H1 (cell line): ENCODE measurements at regions not wholly inside any gene's neighbourhood (a gene's known extent, or its start where the extent isn't known, plus 50 kb on each side); places are given as distances from the start of the nearest gene placed in this dataset.

ENCODE experiments used
- CTCF ChIA-PET: fragments of 300-600 bp; sonication (Branson Sonifier 250); formaldehyde crosslinking; loops from one replicate; lab custom pipeline; 2021; ENCODE audit not compliant: partially characterized antibody; lab: Charles Lee
- POLR2A ChIA-PET: fragments of 300-600 bp; sonication (Branson Sonifier 250); formaldehyde crosslinking; loops from one replicate; lab custom pipeline; 2021; ENCODE audit warnings: inconsistent platforms; ENCODE audit not compliant: partially characterized antibody; lab: Charles Lee
- DNase-seq, 2 experiments: peaks; one replicate each; pipeline versions ENCODE4 v3.0.0 to v3.0.0-alpha.2; 2010 to 2022; ENCODE audit warnings: low spot score in 2 of 2, low read depth in 1 of 2, mixed read lengths in 1 of 2
- FAIRE-seq: peaks from 2 replicates; lab custom pipeline; 2011; peaks lifted over from hg19 to GRCh38; lab: Jason Lieb, UNC
- H2AFZ ChIP-seq: 2 replicates; pipeline ENCODE4 v1.8.1; 2012; ENCODE audit warnings: low read length, inconsistent platforms
- H2AK5ac ChIP-seq: 2 replicates; pipeline ENCODE4 v1.6.1; 2013; ENCODE audit warnings: low read depth, low read length
- H2BK120ac ChIP-seq: replicated peaks from 2 replicates; pipeline ENCODE3; 2013; ENCODE audit warnings: low read depth, low read length, inconsistent platforms
- H2BK12ac ChIP-seq: 2 replicates; pipeline ENCODE4 v1.6.1; 2013; ENCODE audit warnings: low read depth, low read length
- H2BK15ac ChIP-seq: 2 replicates; pipeline ENCODE4 v1.6.1; 2013; ENCODE audit warnings: low read length
- H2BK20ac ChIP-seq: 2 replicates; pipeline ENCODE4 v1.6.1; 2013; ENCODE audit warnings: low read length
- H2BK5ac ChIP-seq: 2 replicates; pipeline ENCODE4 v1.6.1; 2013; ENCODE audit warnings: low read depth, low read length
- H3K14ac ChIP-seq: 2 replicates; pipeline ENCODE4 v1.6.1; 2013; ENCODE audit warnings: inconsistent platforms; ENCODE audit not compliant: insufficient read length
- H3K18ac ChIP-seq: 2 replicates; pipeline ENCODE4 v1.6.1; 2013; ENCODE audit warnings: low read length; ENCODE audit errors: extremely low read depth
- H3K23ac ChIP-seq: 2 replicates; pipeline ENCODE4 v1.6.1; 2013; ENCODE audit warnings: inconsistent platforms; ENCODE audit not compliant: insufficient read length
- H3K23me2 ChIP-seq: 2 replicates; pipeline ENCODE4 v1.6.1; 2013; ENCODE audit warnings: low read depth, low read length
- H3K27ac ChIP-seq: 2 replicates; pipeline ENCODE4 v1.6.1; 2011; ENCODE audit warnings: low read depth, low read length, inconsistent platforms
- H3K27me3 ChIP-seq, 4 experiments: replicated peaks in 1 of 4; 1 replicate in 1 of 4; 2 replicates in 3 of 4; pipeline versions ENCODE4 v1.6.1 to v1.8.1; 2011 to 2013; ENCODE audit warnings: low read length in 3 of 4, mild to moderate bottlenecking in 3 of 4, inconsistent platforms in 2 of 4, mixed read lengths in 2 of 4, moderate library complexity in 1 of 4; ENCODE audit not compliant: control insufficient read depth in 3 of 4, insufficient read depth in 3 of 4; ENCODE audit errors: extremely low read depth in 1 of 4
- H3K36me3 ChIP-seq, 4 experiments: 2 replicates each; pipeline versions ENCODE4 v1.6.1 to v1.8.1; 2011 to 2013; ENCODE audit warnings: mild to moderate bottlenecking in 4 of 4, low read length in 3 of 4, moderate library complexity in 2 of 4, control low read depth in 1 of 4, inconsistent platforms in 1 of 4; ENCODE audit not compliant: insufficient read depth in 4 of 4, control insufficient read depth in 2 of 4
- H3K4ac ChIP-seq: replicated peaks from 2 replicates; pipeline ENCODE3; 2013; ENCODE audit warnings: low read length, low read depth, mixed read lengths, inconsistent platforms; ENCODE audit not compliant: insufficient read length
- H3K4me1 ChIP-seq, 4 experiments: replicated peaks in 1 of 4; 1 replicate in 1 of 4; 2 replicates in 3 of 4; pipeline versions ENCODE4 v1.6.1 to v1.8.1; 2011 to 2013; ENCODE audit warnings: low read length in 3 of 4, inconsistent platforms in 2 of 4, mixed read lengths in 1 of 4; ENCODE audit not compliant: insufficient read depth in 4 of 4, control insufficient read depth in 3 of 4
- H3K4me2 ChIP-seq, 2 experiments: 2 replicates each; pipeline versions ENCODE4 v1.6.1 to v1.8.1; 2011 to 2013; ENCODE audit warnings: low read depth in 2 of 2, low read length in 2 of 2, control low read depth in 1 of 2, inconsistent platforms in 1 of 2, mild to moderate bottlenecking in 1 of 2; ENCODE audit not compliant: insufficient read depth in 1 of 2
- H3K4me3 ChIP-seq, 4 experiments: fragments of 200-600, 300-600 bp in 1 of 4; sonication (generic), shearing (Covaris generic), sonication (Bioruptor Twin) in 1 of 4; 2 replicates each; pipeline versions ENCODE4 v1.5.1 to v1.8.1; 2011 to 2016; ENCODE audit warnings: low read length in 4 of 4, low read depth in 3 of 4, control low read depth in 2 of 4, inconsistent platforms in 2 of 4, mild to moderate bottlenecking in 2 of 4, mixed read lengths in 1 of 4, moderate library complexity in 1 of 4; ENCODE audit not compliant: insufficient read depth in 2 of 4; ENCODE audit errors: extremely low read depth in 1 of 4
- H3K56ac ChIP-seq: replicated peaks from 2 replicates; pipeline ENCODE3; 2013; ENCODE audit warnings: low read depth, mild to moderate bottlenecking, mixed read lengths, low read length, inconsistent platforms; ENCODE audit not compliant: insufficient read length
- H3K79me1 ChIP-seq: 2 replicates; pipeline ENCODE4 v1.6.1; 2013; ENCODE audit warnings: low read depth, low read length, control low read depth
- H3K79me2 ChIP-seq, 2 experiments: 2 replicates each; pipeline versions ENCODE4 v1.6.1 to v1.8.1; 2012 to 2013; ENCODE audit warnings: low read length in 2 of 2, mild to moderate bottlenecking in 2 of 2, inconsistent platforms in 1 of 2; ENCODE audit not compliant: insufficient read depth in 2 of 2, control insufficient read depth in 1 of 2
- H3K9ac ChIP-seq, 4 experiments: replicated peaks in 1 of 4; 1 replicate in 1 of 4; 2 replicates in 3 of 4; pipeline versions ENCODE4 v1.6.1 to v1.8.1; 2011 to 2013; ENCODE audit warnings: low read depth in 3 of 4, low read length in 3 of 4, control low read depth in 2 of 4, mild to moderate bottlenecking in 2 of 4, moderate library complexity in 2 of 4, inconsistent platforms in 1 of 4; ENCODE audit errors: extremely low read depth in 1 of 4
- H3K9me3 ChIP-seq, 2 experiments: 2 replicates each; pipeline versions ENCODE4 v1.6.1 to v1.8.1; 2012 to 2013; ENCODE audit warnings: mild to moderate bottlenecking in 2 of 2, moderate library complexity in 2 of 2, control low read depth in 1 of 2, inconsistent platforms in 1 of 2, low read depth in 1 of 2, low read length in 1 of 2, mixed read lengths in 1 of 2; ENCODE audit not compliant: insufficient read depth in 2 of 2
- H4K20me1 ChIP-seq, 2 experiments: replicated peaks in 1 of 2; 2 replicates each; pipeline versions ENCODE3 to v1.8.1; 2011 to 2013; ENCODE audit warnings: inconsistent platforms in 2 of 2, low read length in 2 of 2, mild to moderate bottlenecking in 1 of 2; ENCODE audit not compliant: insufficient read depth in 2 of 2, control insufficient read depth in 1 of 2
- H4K5ac ChIP-seq: 2 replicates; pipeline ENCODE4 v1.6.1; 2013; ENCODE audit warnings: low read length, low read depth, mixed read lengths, inconsistent platforms; ENCODE audit not compliant: insufficient read length
- H4K8ac ChIP-seq: 2 replicates; pipeline ENCODE4 v1.8.0; 2013; ENCODE audit warnings: mild to moderate bottlenecking, moderate library complexity, low read length, inconsistent platforms; ENCODE audit not compliant: insufficient read depth; ENCODE audit errors: extremely low read depth
- H4K91ac ChIP-seq: replicated peaks from 2 replicates; pipeline ENCODE3; 2013; ENCODE audit warnings: low read length, mixed read lengths, inconsistent platforms; ENCODE audit not compliant: insufficient read length
- ASH2L ChIP-seq: fragments of 200-600, 300-600 bp; sonication (generic); IDR thresholded peaks from one replicate; pipeline ENCODE4 v1.7.1; 2017; ENCODE audit warnings: low read length
- EGR1 ChIP-seq: IDR thresholded peaks from 2 replicates; pipeline ENCODE4 v1.6.1; 2011; ENCODE audit warnings: low read depth, low read length, borderline replicate concordance
- MAFK ChIP-seq: IDR thresholded peaks from 2 replicates; pipeline ENCODE4 v1.6.1; 2012; ENCODE audit warnings: low read depth, mild to moderate bottlenecking, improper control_type of control experiment, low read length
- RBBP5 ChIP-seq: IDR thresholded peaks from 2 replicates; pipeline ENCODE4 v1.7.1; 2012; ENCODE audit warnings: low read depth, mild to moderate bottlenecking, inconsistent platforms, low read length, moderate library complexity, borderline replicate concordance
- SUZ12 ChIP-seq: fragments of 200-600 bp; sonication (generic); IDR thresholded peaks from 2 replicates; pipeline ENCODE4 v1.6.1; 2012; ENCODE audit warnings: mild to moderate bottlenecking, inconsistent platforms, low read length, moderate library complexity, mixed read lengths
- WGBS, 2 experiments: shearing (Covaris generic) in 1 of 2; methylation state at CpG; one replicate each; pipeline versions ENCODE4 v1.1.6 to v1.1.7; 2013 to 2015; ENCODE audit warnings: low lambda C conversion rate in 2 of 2, mixed read lengths in 2 of 2, inconsistent platforms in 1 of 2, low coverage in 1 of 2, missing lambda C conversion rate in 1 of 2; ENCODE audit not compliant: insufficient replicate concordance in 2 of 2, insufficient coverage in 1 of 2, insufficient read length in 1 of 2; ENCODE audit errors: extremely low coverage in 1 of 2, missing lambda C conversion rate in 1 of 2; 5-methylcytosine and 5-hydroxymethylcytosine counted together

DNA sequence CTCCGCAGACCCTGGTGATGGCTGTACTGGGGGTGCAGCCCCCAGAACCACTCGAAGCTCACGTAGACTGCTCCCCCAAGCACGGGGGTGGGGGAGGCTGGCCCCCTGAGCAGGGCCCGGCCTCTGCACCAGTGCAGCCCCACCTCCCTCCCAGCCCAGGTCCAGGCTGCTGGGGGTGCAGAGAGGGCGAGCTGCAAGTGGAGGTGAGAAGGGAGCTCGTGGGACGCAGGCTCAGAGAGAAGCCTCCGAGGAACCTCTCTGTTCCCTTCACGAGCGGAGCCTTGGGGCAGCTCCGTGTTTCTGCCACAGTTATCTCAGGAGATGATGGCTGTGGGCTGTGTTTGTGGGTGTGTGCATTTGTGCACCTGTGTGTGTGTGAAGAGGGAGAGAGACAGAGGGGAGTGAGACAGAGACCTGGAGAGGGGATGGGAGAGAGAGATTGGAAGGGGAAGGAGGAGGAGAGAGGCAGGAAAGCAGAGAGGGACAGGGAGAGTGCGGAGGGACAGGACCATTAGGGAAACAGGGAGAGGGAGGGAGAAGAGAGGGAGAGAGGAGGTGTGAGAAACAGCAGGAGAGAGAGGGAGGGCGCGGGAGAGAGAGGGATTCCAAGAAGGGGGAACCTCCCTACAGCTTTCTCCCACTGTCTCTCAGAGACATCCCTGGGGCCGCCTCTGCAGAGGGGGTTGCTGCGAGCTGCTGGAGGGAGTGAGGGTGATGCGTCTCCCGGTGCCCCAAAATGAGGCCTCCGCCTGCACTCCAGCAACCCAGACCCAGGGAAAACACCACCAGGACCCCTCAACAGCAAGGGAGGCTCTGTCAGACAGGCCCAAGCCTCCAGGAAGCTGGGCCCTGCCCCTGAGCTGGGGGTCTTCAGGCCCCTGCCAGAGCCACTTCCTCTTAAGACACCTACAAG lies 1488.6 kb downstream of the BRD1 start:
- peak overlapping the region; percentile 39; the same call in 1 of the 2 replicates for H2BK5ac ChIP-seq
- no peak overlapping the region for H3K14ac ChIP-seq
- no peak overlapping the region for H4K5ac ChIP-seq
- no peak overlapping the region; the same call in 1 of the 2 replicates for H3K18ac ChIP-seq
- peak overlapping the region; percentile 60; the same call in 1 of the 2 replicates for H2AK5ac ChIP-seq
- H3K79me1 ChIP-seq: 0 out of 2 replicates have a peak, but pooled peaks cover 2% of the 10 kb centered on the region
- DNase-seq (peak in 1 of 2 experiments; percentile 47), FAIRE-seq (no peak)
- H3K79me2 ChIP-seq: no peaks in the 10 kb centered on the region
- H3K23me2 ChIP-seq: peaks cover 6% of the 10 kb centered on the region; the same call in 1 of the 2 replicates
- H3K4ac ChIP-seq: no peak overlapping the region
- H3K27ac ChIP-seq: no peak overlapping the region
- H2AFZ ChIP-seq: 0 out of 2 replicates have a peak overlapping the region, but pooled peaks have one; percentile 52
- no peak overlapping the region for H3K23ac ChIP-seq
- H3K56ac ChIP-seq: no peak overlapping the region
- peak overlapping the region; percentile 63 for H4K91ac ChIP-seq
- peaks cover 0 to 36% (median 6%) of the 10 kb centered on the region in 4 experiments; a peak in 4 of 7 replicates for H3K4me1 ChIP-seq
- TF ChIP-seq MAFK (no peak), SUZ12 (no peak; the same call in 1 of the 2 replicates), ASH2L (no peak), RBBP5 (no peak), EGR1 (peak; percentile 59)
- H3K4me2 ChIP-seq: no peak overlapping the region
- H3K4me3 ChIP-seq: no peak overlapping the region
- no peaks in the 10 kb centered on the region for H3K36me3 ChIP-seq
- peak overlapping the region; percentile 68; the same call in 1 of the 2 replicates for H4K8ac ChIP-seq
- H3K9me3 ChIP-seq: no peaks in the 10 kb centered on the region
- H4K20me1 ChIP-seq: no peaks in the 10 kb centered on the region
- ChIA-PET POLR2A (no interaction called here), CTCF (interaction anchor here (0.9 to 1.3 kb wide), 4 partner anchors 9 to 153 kb away, joined by 3 to 4 read pairs (median 4); no protein-coding TSS in a partner anchor)
- peak overlapping the region; percentile 24 for H2BK120ac ChIP-seq
- H2BK12ac ChIP-seq: peak overlapping the region; percentile 94; the same call in 1 of the 2 replicates
- H2BK20ac ChIP-seq: peak overlapping the region; percentile 51; the same call in 1 of the 2 replicates
- H3K27me3 ChIP-seq: peaks cover 0 to 26% (median 12%) of the 10 kb centered on the region in 4 experiments; a peak in 5 of 7 replicates
- peak overlapping the region; percentile 36; the same call in 1 of the 2 replicates for H2BK15ac ChIP-seq
- H3K9ac ChIP-seq: no peak overlapping the region
- WGBS, 2 experiments: 78% methylated on average over 17 of the region's 20 CpGs; no CpG with 5 or more reads in 1 of the 2 experiments
